ENCODE measurements at regions not wholly inside any gene's neighbourhood (a gene's known extent, or its start where the extent isn't known, plus 50 kb on each side); places are given as distances from the start of the nearest gene placed in this dataset.

DNA sequence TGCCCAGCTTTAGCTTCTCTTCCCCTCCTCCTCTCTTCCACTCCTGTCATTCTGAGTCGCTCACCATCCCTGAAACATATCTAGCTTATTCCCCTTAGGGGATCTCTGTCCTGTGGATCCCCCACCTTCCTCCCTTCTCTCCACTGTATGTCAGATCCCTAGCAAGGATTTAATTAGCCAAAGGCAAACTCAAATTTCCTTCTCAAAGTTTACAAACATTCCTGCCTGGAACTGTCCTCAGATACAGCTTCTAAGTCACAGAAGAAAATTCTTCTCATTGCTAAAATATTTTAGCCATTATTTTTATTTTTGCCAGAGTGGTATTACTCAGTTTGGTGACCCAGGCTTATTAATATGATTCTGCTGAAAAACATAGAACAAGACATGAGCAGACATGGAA lies 315.3 kb downstream of the CYP26B1 start:
- DNase-seq: no peak

DNA sequence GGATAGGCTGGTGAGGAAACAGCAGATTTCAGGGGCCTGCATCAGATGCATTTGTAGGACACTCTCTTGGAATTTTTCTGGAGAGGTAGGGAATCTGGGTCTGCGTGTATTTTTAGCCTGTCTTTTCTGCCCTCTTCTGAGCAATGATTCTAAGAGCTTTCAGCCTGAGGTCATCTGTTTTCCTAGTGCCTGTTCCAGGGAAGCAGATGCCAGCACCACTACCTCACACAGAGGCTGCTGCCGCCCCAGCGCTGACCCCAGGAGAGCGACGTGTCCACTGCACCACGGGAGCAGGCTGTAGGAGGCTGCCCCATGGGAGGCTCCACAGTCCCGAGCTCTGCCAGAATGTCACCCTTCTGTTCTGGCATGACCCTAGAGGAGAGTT lies 316.5 kb downstream of the CYP26B1 start:
- no peak for DNase-seq

- no peak for DNase-seq
These were observed 317.0 kb downstream of the CYP26B1 start for GRCh38 chr2:71830497-71831192.

DNA sequence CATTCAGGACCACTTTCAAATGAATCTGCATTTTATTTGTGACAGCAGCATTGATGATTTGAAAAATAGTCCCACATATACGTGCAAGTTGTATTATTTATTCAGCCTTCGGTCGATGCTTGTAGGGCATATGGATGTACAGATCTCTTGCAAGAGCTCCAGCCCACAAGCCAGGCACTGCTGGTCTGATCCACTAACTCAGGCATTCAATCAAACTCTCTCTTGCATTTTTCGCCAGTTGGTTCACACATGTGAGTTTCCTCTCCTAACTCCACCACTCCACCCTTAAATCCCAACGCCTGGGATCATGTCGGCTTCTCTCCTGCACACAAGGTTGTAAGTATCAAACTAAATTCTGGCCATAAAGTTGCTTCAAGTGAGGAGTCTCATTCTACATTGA lies 318.7 kb downstream of the CYP26B1 start:
- DNase-seq: no peak

- DNase-seq: no peak
These were observed 319.7 kb downstream of the CYP26B1 start for GRCh38 chr2:71827973-71828372.

GRCh38 chr2:71827524-71827901 lies 320.1 kb downstream of the CYP26B1 start:
- no peak for DNase-seq

DNA sequence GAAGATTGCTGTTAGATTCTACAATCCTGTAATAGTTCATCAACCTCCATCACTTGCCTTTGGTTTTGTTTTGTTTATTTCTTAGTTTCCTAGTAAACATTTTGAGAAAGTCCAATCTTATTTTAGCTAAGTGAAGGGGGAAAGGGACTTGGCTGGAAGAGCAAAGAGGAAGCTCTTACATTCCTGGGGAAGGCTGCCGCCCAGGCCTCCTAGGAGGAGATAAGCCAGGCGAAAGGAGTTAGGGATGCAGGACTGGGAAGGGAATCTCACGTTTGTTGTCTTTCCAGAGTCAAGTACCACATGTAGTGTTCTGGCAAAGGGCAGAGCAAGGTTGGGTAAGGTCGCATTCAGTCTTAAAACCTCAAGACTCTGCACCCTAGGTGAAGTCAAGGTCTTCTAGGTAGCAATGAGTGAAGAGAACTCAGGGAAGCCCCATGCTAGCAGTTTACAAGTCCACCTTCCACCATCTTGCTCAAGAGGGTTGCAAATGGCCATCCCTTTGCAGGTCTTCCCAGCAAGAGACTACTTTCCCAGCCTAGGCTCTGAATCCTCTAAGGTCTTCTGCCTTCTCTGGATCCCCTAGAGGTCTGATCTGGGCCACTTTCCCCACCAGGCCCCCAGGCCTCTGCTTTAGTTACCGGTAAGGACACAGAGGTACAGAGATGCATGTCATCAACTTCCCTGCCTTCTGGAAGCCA lies 320.7 kb downstream of the CYP26B1 start:
- no peak for DNase-seq

DNA sequence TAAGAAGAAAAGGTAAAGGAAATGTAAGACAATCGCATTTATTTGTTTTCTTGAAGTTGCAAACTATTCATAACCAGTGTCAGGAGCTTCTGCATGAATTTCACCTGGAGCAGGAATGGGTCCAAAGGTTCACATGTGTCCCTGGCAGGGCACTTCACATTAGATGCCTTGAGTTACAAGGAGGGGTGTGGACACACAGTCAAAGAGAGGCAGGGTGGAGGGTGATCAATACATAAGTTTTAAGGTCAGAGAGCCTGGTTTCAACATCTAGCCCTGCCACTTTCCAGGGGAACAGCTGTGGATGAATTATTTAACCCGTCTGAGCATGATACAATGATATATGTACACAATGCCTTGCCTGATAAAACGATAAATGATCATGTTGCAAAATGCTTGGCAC lies 321.4 kb downstream of the CYP26B1 start:
- no peak for DNase-seq

GRCh38 chr2:71824436-71824835 lies 323.2 kb downstream of the CYP26B1 start:
- DNase-seq: no peak

- no peak for DNase-seq
These were observed 324.1 kb downstream of the CYP26B1 start for GRCh38 chr2:71823526-71823925.

DNA sequence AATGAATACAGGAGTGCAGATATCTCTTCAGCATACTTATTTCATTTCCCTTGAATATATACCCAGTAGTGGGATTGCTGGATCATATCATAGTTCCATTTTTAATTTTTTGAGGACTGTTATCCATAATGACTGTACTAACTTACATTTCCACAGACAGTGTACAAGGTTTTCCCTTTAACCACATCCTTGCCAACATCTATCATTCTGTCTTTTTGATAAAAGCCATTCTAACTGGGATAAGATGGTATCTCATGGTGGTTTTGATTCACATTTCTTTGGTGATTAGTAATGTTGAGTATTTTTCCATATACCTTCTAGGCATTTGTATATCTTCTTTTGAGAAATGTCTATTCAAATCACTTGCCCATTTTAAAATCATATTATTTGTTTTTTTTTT lies 325.2 kb downstream of the CYP26B1 start:
- DNase-seq: no peak

DNA sequence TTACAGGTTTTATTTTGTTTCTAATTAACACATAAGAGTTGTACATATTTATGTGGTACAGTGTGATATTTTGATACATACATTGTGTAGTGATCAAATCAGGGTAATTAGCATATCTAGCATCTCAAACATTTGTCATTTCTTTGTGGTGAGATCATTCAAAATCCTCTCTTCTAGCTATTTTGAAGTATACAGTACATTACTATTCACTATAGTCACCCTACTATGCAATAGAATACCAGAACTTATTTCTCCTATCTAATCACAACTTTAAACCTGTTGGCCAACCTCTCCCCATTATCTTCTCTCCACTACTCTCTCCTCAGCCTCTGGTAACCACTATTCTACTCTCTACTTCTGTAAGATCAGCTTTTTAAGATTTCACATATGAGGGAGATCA lies 325.8 kb downstream of the CYP26B1 start:
- no peak for DNase-seq

- DNase-seq: no peak
These were observed 330.8 kb downstream of the CYP26B1 start for GRCh38 chr2:71816815-71817214.

GRCh38 chr2:71815701-71816474 lies 331.8 kb downstream of the CYP26B1 start:
- DNase-seq: no peak

DNA sequence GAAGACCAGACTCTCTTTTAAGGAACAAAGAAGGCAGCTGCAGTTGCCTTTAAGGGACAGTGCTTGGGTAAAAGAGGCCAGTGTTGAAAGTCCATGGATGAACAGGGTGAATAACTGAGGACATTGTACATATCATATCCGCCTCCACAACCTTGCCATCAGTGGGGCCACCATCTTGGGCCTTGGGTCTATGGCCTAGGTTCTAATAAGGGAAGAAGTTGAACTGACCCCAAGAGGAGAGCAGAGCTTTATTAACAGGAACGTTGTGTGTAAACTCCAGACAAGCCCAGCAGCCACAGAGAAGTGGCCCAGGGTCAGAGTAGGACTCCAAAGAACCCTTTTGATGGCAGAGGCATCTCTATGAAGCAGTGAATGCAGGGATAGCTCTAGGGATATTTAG lies 332.8 kb downstream of the CYP26B1 start:
- DNase-seq: no peak

DNA sequence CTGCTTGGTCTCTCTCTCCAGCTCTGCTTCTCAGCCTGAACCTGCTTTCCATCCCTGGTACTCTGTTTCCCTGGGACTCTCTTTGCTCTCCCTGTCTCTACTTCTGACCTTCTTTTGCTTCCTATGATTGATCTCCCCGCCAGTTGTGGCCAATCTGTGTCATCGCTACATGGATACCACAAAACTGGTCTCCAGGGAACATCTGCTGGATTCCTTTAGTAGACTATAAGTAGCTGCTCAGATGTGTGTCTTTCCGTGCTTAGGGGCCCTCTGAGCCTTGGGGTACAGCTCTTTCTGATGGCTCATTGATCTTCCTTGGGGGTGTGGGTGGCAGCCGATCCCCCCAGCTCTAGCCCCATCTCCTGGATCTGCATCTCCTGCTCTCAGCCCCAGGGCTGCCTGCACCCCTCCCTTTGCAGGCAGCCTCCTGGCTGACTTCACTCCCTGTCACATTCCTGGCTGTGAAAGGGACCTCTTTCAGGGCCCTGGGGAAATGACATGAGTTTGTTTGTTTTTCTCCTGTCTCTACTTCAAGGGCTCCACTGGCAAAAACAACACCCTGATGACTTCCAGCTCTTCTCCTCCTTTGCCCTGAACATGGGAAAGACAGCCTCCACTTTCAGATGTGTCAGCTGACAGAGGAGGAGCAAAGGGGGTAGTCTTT lies 333.7 kb downstream of the CYP26B1 start:
- DNase-seq: no peak

DNA sequence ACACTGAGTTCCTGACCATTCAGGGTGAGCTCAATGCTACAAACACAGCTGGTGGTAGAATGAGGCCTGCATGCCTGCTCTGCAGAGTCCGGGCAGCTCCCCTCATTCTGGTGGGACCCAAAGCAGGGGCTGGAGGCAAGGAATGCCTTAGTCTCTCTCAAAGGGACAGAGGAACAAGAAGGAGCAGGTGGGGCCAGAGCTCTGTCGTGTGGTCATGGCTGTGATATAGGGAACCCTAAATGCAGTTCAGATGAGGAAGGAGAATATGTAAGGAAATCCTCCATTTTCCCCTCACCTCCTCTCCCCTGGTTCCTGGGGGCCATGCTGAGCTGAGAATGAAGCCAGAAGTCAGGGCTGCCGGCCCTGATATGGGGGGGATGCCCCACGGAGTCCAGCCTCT lies 334.3 kb downstream of the CYP26B1 start:
- DNase-seq: no peak

- DNase-seq: no peak
These were observed 334.9 kb downstream of the CYP26B1 start for GRCh38 chr2:71812736-71813135.

DNA sequence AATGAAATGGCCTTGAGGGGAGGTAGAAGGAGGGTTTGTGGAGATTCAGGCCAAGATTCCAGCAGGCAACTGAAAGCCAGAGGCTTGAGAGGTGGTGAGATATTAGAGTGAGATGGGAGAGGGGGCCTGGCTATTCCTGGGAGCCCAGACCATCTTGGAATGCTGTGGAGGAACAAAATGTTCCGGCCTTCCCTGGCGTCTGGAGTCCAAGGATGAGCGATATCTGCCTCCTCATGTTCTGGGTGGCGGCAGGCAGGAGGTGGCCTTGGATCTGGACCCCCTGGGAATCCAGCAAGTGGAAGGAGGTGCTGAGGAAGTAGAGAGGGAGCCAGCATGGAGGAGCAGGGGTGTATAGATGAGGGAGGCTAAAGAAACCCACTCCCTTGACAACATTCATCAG lies 335.9 kb downstream of the CYP26B1 start:
- no peak for DNase-seq

DNA sequence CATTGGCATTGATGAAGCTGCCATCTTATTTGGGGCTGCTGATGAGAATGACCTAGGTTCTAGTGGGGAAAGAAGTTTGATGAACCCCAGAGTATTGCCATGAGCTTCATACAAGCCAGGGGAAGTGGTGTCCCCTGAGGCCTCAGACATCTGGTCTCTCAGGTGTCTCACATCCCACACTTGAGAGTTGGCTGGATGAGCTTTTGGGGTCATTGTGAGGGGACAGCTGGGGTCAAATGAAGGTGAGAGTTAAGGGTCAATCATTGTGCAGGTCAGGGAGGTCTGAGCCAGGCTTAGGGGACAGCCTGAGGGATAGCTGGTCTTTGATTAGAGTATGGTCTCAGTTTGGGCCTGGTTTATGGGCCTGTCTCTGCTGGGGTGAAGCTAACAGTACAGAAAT lies 336.5 kb downstream of the CYP26B1 start:
- DNase-seq: no peak

DNA sequence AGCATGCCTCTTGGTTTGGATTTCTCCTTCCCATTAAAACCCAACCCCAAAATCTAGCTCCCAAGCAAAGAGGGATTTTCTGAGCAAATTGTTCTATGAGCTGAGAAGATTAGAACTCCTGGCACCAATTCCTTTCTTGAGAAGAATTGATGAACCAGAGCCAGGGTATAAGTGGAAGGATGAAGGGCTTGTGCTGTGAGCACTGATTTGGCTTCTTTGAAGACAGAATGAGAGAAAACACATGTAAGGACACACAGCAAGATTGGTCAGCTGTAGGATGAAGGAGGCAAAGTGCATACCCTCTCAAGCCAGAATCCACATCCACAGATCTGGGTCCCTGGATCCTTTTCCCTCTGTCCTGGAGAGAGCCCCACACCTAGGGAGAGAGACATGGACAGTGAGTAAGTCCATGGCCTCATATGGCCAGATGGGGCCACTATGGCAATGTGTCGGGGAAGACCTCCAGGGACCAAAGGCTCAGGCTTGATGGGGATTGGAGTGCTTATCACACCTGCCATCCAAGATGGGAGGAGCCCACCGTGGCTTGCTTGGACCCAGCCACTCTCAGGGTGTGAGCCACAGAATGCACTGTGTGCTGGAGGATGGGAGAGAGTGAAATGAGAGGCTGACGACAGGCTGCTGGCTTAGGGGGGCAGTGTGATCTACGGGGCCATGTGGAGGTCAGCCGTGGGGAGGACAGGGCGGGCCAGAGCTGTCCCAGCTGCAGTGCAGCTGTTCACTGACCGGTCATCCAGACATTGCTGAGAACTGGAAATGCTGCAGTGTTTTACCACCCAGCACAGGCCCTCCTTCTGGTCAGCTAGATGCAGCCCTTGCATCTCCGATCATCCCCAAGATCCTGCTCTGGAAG lies 339.8 kb downstream of the CYP26B1 start:
- no peak for DNase-seq

DNA sequence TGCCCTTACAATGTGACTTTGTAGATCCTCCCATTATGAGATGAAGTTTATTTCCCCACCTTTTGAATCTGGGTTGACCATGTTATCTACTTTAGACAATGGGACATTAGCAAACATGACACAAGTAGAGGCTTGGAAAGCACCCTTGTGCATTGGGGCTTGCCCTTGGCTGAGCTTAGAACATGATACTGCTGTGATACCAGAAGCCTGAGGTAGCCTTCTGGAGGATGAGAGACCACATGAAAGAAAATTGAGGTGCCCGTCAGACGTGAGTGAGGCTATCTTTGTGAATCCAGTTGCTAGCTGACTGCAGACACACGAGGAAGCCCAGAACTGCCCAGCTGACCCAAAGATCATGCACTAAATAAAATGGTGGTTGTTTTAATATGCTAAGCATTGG lies 341.2 kb downstream of the CYP26B1 start:
- DNase-seq: no peak
